H1 (cell line): ENCODE measurements at regions not wholly inside any gene's neighbourhood (a gene's known extent, or its start where the extent isn't known, plus 50 kb on each side); places are given as distances from the start of the nearest gene placed in this dataset.

Source experiments
- EGR1 ChIP-seq: IDR thresholded peaks from 2 replicates; pipeline ENCODE4 v1.6.1; 2011; ENCODE audit warnings: low read depth, low read length, borderline replicate concordance
- JUN ChIP-seq: IDR thresholded peaks from 2 replicates; pipeline ENCODE4 v1.6.1; 2011; ENCODE audit warnings: low read depth, mild to moderate bottlenecking, improper control_type of control experiment, low read length
- SP1 ChIP-seq: IDR thresholded peaks from 2 replicates; pipeline ENCODE4 v1.6.1; 2011; ENCODE audit warnings: low read depth, low read length
- TCF12 ChIP-seq: IDR thresholded peaks from 2 replicates; pipeline ENCODE4 v1.6.1; 2011; ENCODE audit warnings: low read depth, mild to moderate bottlenecking, low read length

- TF ChIP-seq JUN = no peak
- TF ChIP-seq TCF12 = no peak
- TF ChIP-seq EGR1 = no peak
- no peak for TF ChIP-seq SP1
These were observed 197.1 kb upstream of the TPM1 start (continued) for GRCh38 chr15:62845241-62846126.
